Karpas-422 (cell line): ENCODE measurements at regions not wholly inside any gene's neighbourhood (a gene's known extent, or its start where the extent isn't known, plus 50 kb on each side); places are given as distances from the start of the nearest gene placed in this dataset.

Experiments used
- DNase-seq: peaks from one replicate; pipeline ENCODE4 v3.0.0-alpha.2; 2015
- H2AFZ ChIP-seq: fragments of 200-600 bp; sonication (generic); 2 replicates; pipeline ENCODE4 v1.6.1; 2014; ENCODE audit warnings: antibody characterized with exemption, low read length, mixed read lengths
- H3K27ac ChIP-seq: fragments of 200-600 bp; sonication (generic); 2 replicates; pipeline ENCODE4 v1.5.1; 2014; ENCODE audit warnings: mild to moderate bottlenecking, low read length, moderate library complexity
- H3K27me3 ChIP-seq: fragments of 200-600 bp; sonication (generic); 2 replicates; pipeline ENCODE4 v1.6.1; 2014; ENCODE audit warnings: low read length, mixed read lengths
- H3K36me3 ChIP-seq: fragments of 200-600 bp; sonication (generic); 2 replicates; pipeline ENCODE4 v1.6.1; 2014; ENCODE audit warnings: low read length, mixed read lengths; ENCODE audit not compliant: insufficient read depth
- H3K4me1 ChIP-seq: fragments of 200-600 bp; sonication (generic); 2 replicates; pipeline ENCODE4 v1.6.1; 2014; ENCODE audit warnings: mild to moderate bottlenecking, low read length, mixed read lengths
- H3K4me2 ChIP-seq: fragments of 200-600 bp; sonication (generic); 2 replicates; pipeline ENCODE4 v1.6.1; 2014; ENCODE audit warnings: low read length, low read depth, mild to moderate bottlenecking; ENCODE audit not compliant: poor library complexity, severe bottlenecking
- H3K4me3 ChIP-seq: fragments of 200-600 bp; sonication (generic); 2 replicates; pipeline ENCODE4 v1.5.1; 2014; ENCODE audit warnings: mild to moderate bottlenecking, antibody characterized with exemption, low read length, mixed read lengths
- H3K79me2 ChIP-seq: fragments of 200-600 bp; sonication (generic); 2 replicates; pipeline ENCODE4 v1.6.1; 2014; ENCODE audit warnings: mild to moderate bottlenecking, low read length, mixed read lengths
- H3K9ac ChIP-seq: fragments of 200-600 bp; sonication (generic); 2 replicates; pipeline ENCODE4 v1.6.0; 2014; ENCODE audit warnings: low read length
- H3K9me2 ChIP-seq: fragments of 200-600 bp; sonication (generic), shearing (Covaris generic); replicated peaks from 2 replicates; pipeline ENCODE4 v1.6.0; 2014; ENCODE audit warnings: mild to moderate bottlenecking, low read length, moderate library complexity; ENCODE audit not compliant: insufficient read depth
- H3K9me3 ChIP-seq: fragments of 300-700, 200-600 bp; sonication (generic); 2 replicates; pipeline ENCODE4 v1.6.1; 2014; ENCODE audit warnings: low read length, mixed read lengths
- H4K20me1 ChIP-seq: fragments of 200-600 bp; sonication (generic); 2 replicates; pipeline ENCODE4 v1.6.1; 2014; ENCODE audit warnings: mild to moderate bottlenecking, antibody characterized with exemption, low read length, low read depth; ENCODE audit not compliant: insufficient read depth

DNA sequence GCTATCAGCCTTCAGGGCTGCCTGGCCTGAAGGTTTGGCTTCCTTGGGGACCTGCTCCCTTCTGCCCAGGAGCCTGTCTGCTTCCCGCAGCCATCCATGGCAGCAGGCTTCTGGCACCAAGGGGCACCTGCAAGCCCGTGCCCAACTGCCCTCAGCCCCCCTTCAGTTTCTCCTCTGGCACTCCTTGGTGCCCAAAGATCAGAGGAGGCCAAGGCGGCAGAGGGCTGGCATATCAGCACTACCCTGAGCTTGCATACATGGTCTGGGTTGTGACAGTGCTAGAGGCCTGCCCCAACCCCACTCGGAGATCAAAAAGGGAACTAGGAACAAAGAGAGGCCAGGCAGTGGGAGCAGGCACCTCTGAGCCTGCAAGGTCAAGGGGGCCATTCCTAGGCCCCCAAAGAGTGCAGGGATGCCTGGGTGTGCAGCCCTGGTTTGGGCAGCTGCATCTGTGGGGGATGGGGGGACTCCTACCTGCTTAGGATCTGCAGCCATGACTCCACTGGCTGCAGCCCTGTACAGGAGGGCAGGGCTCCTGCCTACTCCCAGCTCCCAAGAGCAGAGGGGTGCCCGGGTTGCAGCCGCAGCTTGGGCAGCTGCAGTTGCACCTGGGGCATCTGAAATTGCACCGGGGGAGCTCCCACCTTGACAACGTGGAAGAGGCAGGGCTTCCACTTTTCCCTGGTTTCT, 76.2 kb upstream of the TP63 start:
- Histone ChIP-seq H3K27me3 (no peaks in the 10 kb centered on the region), H4K20me1 (no peaks in the 10 kb centered on the region), H3K4me3 (no peak overlapping the region), H3K9me2 (no peaks in the 10 kb centered on the region), H2AFZ (no peak overlapping the region), H3K4me1 (no peaks in the 10 kb centered on the region), H3K79me2 (no peaks in the 10 kb centered on the region), H3K27ac (no peak overlapping the region), H3K4me2 (no peak overlapping the region), H3K9ac (no peak overlapping the region), H3K9me3 (peaks cover 20% of the 10 kb centered on the region), H3K36me3 (no peaks in the 10 kb centered on the region)
- DNase-seq: no peak

DNA sequence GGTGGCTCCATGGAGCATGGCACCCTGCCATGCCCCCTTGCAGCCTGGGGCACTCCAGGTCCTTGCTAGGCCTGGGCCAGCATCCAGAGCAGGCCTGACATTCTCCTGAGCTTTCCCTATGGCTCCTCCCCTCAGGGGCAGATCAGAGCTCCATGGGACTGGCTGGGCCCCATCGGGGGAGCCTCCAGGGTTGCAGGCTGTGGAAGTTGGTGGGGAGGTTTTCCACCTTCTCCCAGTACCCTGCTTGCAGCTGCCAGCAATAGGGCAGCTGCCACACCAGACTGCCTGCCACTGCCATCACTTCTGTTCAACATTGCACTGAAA, 75.7 kb upstream of the TP63 start:
- Histone ChIP-seq H3K4me2 (no peak overlapping the region), H3K4me1 (no peaks in the 10 kb centered on the region), H3K27me3 (no peaks in the 10 kb centered on the region), H3K4me3 (no peak overlapping the region), H3K79me2 (no peaks in the 10 kb centered on the region), H4K20me1 (no peaks in the 10 kb centered on the region), H3K36me3 (no peaks in the 10 kb centered on the region), H2AFZ (no peak overlapping the region), H3K9me3 (peaks cover 17% of the 10 kb centered on the region), H3K9ac (no peak overlapping the region), H3K27ac (no peak overlapping the region), H3K9me2 (no peaks in the 10 kb centered on the region)
- no peak for DNase-seq

DNA sequence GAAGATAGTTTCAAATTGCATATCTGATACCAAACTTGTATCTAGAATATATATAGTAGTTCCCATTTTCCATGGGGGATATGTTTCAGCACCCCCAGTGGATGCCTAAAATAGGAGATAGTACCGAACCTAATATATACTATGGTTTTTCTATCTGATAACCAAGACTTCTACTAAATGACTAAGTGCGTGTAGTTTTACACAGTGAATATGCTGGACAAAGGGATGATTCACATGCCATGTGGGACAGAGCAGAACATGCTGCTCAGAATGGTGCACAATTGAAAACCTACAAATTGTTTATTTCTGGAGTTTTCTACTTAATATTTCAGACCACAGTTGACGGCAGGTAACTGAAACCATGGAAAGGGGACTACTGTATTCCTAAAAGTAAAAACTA, 73.4 kb upstream of the TP63 start:
- Histone ChIP-seq H2AFZ (no peak overlapping the region), H3K4me2 (no peak overlapping the region), H3K4me3 (no peak overlapping the region), H3K27ac (no peak overlapping the region), H3K79me2 (no peaks in the 10 kb centered on the region), H3K9me3 (peaks cover 4% of the 10 kb centered on the region), H3K9me2 (no peaks in the 10 kb centered on the region), H3K9ac (no peak overlapping the region), H3K36me3 (no peaks in the 10 kb centered on the region), H4K20me1 (no peaks in the 10 kb centered on the region), H3K4me1 (no peaks in the 10 kb centered on the region), H3K27me3 (no peaks in the 10 kb centered on the region)
- DNase-seq: no peak

DNA sequence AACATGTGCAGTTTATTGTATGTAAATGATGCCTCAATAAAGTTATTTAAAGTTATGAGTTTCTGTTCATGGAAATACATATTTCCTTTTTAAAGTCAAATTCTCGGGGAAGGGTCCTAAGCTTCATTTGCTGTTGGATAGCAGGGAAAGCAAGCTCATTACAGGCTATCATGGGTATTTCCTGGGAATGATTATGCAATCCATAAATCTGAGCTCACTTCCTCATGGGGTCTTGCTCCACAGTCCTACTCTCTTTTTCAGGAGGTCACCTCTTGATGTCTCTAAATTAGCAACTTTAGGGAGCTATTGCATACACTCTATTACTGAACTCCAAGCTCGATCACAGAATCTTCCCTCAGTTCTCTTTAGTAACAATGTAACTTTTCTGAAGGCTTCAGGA, 69.9 kb upstream of the TP63 start:
- Histone ChIP-seq H3K27ac (no peak overlapping the region), H3K4me1 (no peaks in the 10 kb centered on the region), H3K4me3 (no peak overlapping the region), H2AFZ (no peak overlapping the region), H3K9ac (no peak overlapping the region), H3K36me3 (no peaks in the 10 kb centered on the region), H3K9me3 (no peaks in the 10 kb centered on the region), H3K9me2 (no peaks in the 10 kb centered on the region), H3K79me2 (no peaks in the 10 kb centered on the region), H4K20me1 (no peaks in the 10 kb centered on the region), H3K4me2 (no peak overlapping the region), H3K27me3 (no peaks in the 10 kb centered on the region)
- DNase-seq: no peak

DNA sequence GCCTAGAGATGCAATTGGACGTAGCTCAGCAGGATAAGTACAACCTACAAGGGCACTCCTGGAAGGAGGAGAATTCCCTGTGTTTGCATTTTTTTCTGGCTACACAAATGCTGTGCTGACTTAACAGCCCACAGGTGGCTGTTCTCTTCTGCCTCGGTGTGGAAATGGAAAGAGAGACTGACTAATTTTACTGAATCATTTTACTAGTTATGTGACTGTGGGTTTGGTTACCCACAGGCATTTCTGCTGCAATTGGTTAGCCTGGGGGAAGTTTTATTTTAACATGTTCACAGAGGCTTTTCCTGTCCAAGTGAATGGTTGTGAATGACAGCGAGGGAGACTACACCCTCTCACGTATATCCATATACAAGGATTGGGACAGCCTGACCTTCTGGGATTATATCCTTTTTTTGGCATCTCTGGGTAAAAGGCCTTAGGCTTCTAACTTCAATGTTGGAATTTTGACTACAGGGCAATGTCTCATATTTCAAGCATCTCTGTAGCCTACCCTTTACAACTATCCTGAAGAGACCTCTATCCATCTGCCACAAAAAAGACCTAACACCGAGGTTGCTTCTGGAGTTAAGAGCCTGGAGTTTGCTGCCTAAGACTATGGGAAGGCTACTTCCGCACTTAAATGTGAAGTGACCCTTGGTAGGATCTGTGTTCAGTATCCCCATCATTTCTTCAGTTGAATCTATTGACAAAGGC, 67.2 kb upstream of the TP63 start:
- no peaks in the 10 kb centered on the region for H3K4me1 ChIP-seq
- H3K9ac ChIP-seq: no peak overlapping the region
- H3K79me2 ChIP-seq: no peaks in the 10 kb centered on the region
- no peaks in the 10 kb centered on the region for H3K9me2 ChIP-seq
- no peak overlapping the region for H3K4me2 ChIP-seq
- H2AFZ ChIP-seq: no peak overlapping the region
- no peaks in the 10 kb centered on the region for H3K27me3 ChIP-seq
- no peak overlapping the region for H3K4me3 ChIP-seq
- H3K27ac ChIP-seq: no peak overlapping the region
- H3K36me3 ChIP-seq: no peaks in the 10 kb centered on the region
- H3K9me3 ChIP-seq: no peaks in the 10 kb centered on the region
- no peak for DNase-seq
- H4K20me1 ChIP-seq: no peaks in the 10 kb centered on the region

DNA sequence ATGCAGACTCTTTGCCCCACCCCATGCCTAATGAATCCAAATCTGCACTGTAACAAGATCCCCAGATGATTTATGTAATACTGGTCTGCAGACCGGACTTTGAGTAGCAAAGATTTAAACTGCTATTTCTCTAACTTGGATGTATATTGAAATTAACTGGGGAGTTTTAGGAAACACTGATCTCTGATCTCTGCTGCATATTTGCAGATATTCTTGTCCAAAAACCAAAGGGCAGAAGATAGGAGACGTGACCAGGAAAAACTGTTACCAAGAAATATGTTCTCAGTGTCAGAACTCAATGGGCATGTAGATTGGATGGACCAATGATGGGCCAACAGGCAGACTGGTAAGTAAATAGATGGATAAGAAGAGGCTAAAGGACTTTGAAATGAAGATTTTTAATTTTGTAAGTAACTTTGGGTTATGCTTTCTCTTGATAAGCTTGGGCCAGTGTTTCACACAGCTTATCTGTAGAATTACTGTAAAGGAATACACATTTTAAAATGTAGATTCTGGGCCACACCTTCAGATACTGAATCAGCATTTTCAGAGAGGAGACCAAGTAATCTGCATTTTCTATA, 64.5 kb upstream of the TP63 start:
- H3K9me2 ChIP-seq: no peaks in the 10 kb centered on the region
- H3K4me1 ChIP-seq: no peaks in the 10 kb centered on the region
- H2AFZ ChIP-seq: no peak overlapping the region
- H3K79me2 ChIP-seq: no peaks in the 10 kb centered on the region
- H3K4me3 ChIP-seq: no peak overlapping the region
- H3K4me2 ChIP-seq: no peak overlapping the region
- H3K36me3 ChIP-seq: no peaks in the 10 kb centered on the region
- no peaks in the 10 kb centered on the region for H3K27me3 ChIP-seq
- no peak for DNase-seq
- no peaks in the 10 kb centered on the region for H4K20me1 ChIP-seq
- H3K9me3 ChIP-seq: no peaks in the 10 kb centered on the region
- H3K27ac ChIP-seq: no peak overlapping the region
- no peak overlapping the region for H3K9ac ChIP-seq

DNA sequence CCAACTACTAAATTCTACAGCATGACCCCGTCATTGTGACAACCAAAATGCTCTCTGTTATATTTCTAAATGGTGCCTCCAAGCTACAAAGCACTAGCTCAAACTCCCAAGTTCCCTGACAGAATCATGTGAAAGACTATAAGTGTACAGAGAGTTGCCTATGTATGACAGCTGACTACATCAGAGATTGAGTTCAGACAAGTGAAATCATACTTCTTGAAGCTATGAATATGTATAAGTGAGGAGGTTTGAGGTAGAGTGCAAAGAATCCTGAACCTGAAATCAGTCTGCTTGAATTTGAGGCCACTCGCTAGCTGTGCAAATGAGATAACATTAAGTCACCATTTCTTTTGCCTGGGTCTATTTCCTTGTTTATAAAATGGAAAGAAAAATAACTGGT, 63.9 kb upstream of the TP63 start:
- Histone ChIP-seq H3K4me3 (no peak overlapping the region), H2AFZ (no peak overlapping the region)
- no peak for DNase-seq

DNA sequence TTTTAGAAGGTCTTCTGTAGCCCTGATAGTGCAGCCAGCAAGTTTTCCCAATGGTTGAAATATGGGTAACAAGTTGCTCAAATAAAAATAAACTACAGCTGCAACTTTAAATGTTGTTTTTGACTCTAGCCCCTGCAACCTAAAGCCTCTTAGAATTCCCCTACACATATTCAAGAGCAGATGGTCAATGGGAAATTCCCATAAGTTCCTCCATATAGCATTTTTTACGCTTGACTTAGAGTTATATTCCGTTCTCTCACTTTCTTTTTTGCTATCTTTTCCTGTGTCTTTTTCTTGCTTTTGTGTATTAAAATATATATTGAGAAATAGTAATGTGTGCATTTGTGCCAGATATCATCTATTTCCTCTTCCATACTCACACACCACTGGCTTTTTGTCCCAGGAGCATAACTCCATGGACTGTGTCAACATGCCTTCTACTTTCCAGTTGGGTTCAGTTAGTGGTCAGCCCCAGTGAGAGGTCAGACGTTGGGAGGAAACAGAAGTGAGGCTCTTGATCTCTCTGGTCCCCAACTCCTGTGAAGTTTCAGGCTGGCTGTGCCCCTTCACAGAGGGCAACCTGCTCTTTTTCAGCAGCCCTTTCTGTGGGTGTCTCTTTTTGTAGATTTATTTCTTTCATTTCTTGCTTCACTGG, 63.3 kb upstream of the TP63 start:
- Histone ChIP-seq H3K9me3 (no peaks in the 10 kb centered on the region), H3K36me3 (no peaks in the 10 kb centered on the region), H3K27me3 (no peaks in the 10 kb centered on the region), H4K20me1 (no peaks in the 10 kb centered on the region), H3K79me2 (no peaks in the 10 kb centered on the region), H3K27ac (no peak overlapping the region), H3K4me1 (no peaks in the 10 kb centered on the region), H3K4me3 (no peak overlapping the region), H3K4me2 (no peak overlapping the region), H3K9ac (no peak overlapping the region), H2AFZ (no peak overlapping the region), H3K9me2 (no peaks in the 10 kb centered on the region)
- no peak for DNase-seq

More for the DNA sequence above, 63.9 kb upstream of the TP63 start:
- no peak overlapping the region for H3K27ac ChIP-seq
- H3K9me2 ChIP-seq: no peaks in the 10 kb centered on the region
- H3K9me3 ChIP-seq: no peaks in the 10 kb centered on the region
- no peak overlapping the region for H3K4me2 ChIP-seq
- H3K79me2 ChIP-seq: no peaks in the 10 kb centered on the region
- no peaks in the 10 kb centered on the region for H3K27me3 ChIP-seq
- no peaks in the 10 kb centered on the region for H3K36me3 ChIP-seq
- no peaks in the 10 kb centered on the region for H3K4me1 ChIP-seq
- H3K9ac ChIP-seq: no peak overlapping the region
- H4K20me1 ChIP-seq: no peaks in the 10 kb centered on the region
